ENCODE measurements at regions not wholly inside any gene's neighbourhood (a gene's known extent, or its start where the extent isn't known, plus 50 kb on each side); places are given as distances from the start of the nearest gene placed in this dataset.
"Not testable (repeated sequence)": the region's sequence is repeated elsewhere in the genome, so short reads cannot be mapped to it uniquely, and the experiment has no call there.

DNA sequence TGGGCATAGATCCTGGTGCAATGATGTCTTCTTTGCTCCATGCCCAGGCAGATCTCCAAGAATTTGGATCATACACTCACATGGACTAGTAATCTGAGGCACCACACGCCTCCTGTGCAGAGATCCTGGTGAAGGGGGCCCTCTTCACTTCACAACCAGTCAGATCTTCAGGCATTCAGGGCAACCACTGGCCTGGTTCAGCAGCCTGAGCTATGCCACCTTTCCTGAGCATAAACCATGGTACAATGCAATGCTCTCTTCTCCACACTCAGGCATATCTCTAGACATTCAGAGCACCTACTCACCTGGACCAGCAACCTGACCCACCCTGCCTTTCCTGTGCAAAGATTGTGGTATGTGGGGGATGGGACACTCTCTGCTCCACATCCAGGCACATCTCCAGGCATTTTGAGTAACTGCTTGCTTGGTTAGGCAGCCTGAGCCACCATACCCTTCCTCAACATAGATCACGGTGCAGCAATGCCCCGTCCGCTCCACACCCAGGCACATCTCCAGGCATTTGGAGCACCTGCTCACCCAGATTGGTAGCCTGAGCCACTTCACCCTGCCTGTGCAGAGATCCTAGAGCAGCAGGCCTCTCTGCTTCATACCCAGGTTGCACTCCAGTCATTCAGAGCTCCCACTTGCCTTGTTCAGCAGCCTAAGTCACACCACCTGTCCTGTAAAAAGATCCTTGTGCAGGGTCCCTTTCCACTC, 532.2 kb upstream of the STEAP1 start:
- no peak for DNase-seq

GRCh38 chr7:89623018-89623672, 531.1 kb upstream of the STEAP1 start:
- DNase-seq, result peak; percentile 48

DNA sequence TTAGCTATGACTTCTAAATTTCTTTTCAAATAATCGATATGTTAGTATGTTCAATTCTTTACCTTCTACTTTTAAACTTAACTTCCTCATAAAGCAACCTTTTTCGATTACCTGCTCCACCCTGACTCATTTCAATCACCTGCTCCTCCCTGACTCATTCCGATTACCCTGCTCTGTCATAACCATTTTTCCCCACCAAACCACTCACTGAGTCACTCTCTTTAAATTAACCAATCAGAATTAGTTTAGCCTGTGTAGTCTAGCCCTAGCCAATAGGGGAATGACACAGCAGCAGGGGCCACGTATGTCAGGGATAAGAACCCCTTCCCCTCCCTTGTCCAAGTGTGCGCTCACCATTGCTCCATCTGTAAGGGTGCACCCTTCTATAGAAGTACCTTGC, 530.1 kb upstream of the STEAP1 start:
- DNase-seq, result not testable (repeated sequence)

GRCh38 chr7:89648509-89648908, 505.8 kb upstream of the STEAP1 start:
- no peak for DNase-seq

- no peak for DNase-seq
Observed at GRCh38 chr7:89655946-89656345, 498.3 kb upstream of the STEAP1 start.

- no peak for DNase-seq
Observed at GRCh38 chr7:89661876-89662275, 492.4 kb upstream of the STEAP1 start.

DNA sequence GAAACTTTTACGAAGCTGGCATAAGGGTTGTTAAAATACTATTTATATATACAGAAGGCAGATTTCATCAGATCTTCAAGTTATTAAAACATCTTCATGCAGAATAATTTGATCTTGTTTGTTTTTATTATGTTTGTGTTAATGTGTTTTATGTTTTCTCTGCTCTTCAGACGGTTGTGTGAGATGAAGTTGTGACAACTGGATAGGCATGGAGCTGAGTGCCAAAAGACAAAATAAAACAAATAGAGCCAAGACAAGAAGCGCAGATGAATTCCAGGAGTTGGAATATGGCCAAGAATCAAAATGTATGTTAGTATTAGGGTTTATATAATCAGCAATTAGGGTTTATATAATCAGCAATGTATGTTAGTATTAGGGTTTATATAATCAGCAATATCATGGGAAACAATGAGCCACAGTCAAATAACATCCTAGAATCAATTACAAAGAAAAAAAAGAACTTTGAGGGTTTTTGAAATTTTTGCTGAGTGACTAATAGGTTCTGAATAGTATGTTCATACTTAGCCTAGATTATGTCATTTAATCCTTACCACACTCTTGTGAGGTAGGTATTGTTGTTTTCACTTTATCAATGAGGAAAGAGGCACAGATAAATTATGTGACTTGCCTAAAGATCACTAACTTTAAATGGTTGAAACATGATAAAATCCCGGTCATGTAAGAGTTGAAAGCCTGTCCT, 488.0 kb upstream of the STEAP1 start:
- DNase-seq, result no peak

DNA sequence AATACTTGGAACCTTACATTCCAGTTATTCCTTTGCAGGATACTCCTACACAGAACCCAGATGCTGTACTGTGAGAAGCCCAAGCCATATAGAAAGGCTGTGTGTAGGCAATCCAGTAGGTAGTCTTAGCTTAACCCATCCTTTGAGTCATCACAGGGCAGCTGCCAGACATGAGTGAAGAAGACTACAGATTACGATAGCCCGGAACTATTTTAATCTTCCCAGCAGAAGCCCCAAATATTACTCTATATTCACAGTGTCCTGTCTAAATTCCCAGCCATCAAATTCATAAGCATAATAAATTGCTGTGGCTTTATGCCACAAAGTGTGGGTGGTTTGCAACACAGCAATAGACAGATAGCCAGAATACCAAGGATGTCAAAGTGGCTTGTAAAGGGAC, 474.1 kb upstream of the STEAP1 start:
- DNase-seq, result no peak

DNA sequence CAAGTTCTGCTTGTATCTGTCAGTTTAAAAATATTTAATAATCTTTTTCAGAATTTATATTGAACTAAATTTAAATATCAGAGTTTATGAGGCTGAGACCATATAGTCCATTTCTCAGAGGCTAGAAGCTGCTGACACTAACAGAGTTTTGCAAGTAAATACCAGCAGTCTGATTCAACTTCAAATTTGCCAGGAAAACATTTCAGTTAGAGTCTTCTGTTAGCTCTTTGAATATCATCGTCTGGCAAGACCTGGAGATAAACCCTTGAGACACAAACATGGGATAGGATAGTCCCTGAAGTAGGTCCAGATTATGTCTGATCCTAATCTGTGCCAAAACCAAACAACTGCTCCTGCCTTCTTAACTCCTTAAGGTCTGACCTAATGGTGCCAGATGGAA, 472.8 kb upstream of the STEAP1 start:
- DNase-seq, result no peak

GRCh38 chr7:89685287-89685686, 469.0 kb upstream of the STEAP1 start:
- no peak for DNase-seq

DNA sequence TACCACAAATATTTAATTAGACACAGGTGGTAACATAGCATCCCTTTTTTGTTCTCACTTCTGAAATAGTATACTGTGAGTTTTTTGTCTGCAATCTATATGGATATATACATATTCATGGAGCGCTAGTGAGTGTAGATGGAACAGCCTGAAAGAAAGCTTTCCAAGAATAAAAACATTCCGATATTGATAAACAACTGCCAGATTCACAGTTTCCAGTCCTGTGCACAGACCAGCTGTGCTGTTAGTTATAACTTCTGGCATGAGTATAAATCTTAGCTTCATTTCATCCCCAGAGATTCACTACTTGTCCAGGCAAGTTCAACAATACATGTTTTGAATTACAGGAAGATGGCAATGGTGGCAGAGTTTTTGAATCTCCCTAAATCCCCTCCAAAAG, 467.1 kb upstream of the STEAP1 start:
- DNase-seq, result peak; percentile 95

- no peak for DNase-seq
Observed at GRCh38 chr7:89695241-89695640, 459.0 kb upstream of the STEAP1 start.

DNA sequence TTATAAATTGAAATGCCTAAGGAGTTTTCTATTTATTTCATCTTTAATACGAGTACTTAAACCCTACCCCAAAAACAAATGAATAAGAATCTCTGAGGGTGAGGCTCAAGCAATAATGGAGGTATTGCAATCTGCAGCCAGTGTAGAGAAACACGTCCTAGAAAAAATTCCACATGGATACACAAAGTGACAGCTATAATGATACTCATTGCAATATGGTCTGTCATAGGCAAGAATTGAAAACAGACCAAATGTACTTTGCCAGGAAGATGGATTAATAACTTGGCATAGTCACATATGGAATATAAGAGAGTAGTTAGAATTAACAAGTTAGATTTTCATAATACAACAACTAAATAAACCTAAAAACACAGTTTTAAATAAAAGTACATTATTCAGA, 440.1 kb upstream of the STEAP1 start:
- DNase-seq, result no peak

DNA sequence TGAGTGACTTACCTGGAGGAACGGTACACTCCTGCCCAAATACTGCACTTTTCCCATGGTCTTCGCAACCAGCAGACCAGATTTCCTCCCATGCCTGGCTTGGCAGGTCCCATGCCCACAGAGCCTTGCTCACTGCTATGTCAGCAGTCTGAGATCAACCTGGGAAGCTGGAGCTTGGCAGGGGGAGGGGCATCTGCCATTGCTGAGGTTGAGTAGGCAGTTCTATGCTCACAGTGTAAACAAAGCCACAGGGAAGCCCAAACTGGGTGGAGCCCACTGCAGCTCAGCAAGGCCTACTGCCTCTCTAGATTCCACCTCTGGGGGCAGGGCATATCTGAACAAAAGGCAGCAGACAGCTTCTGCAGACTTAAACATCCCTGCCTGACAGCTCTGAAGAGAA, 435.3 kb upstream of the STEAP1 start:
- DNase-seq, result peak; percentile 16

DNA sequence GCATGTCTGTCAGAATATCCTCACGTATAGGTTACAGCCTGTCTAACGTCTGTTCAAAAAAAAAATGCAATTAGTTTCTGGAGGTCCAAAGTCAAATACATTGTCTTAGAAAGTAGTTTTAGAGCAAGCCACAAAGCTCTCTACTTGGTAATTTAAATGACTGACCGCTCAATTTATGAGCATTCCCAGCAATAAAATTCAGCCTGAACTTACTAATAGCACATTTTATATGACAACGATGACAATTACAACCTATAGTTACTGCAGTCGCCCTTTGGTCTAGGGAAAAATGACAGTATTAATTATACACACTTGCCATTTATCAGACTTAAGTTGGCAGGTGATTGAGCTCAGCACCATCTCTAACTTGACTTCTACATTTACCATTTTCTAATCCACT, 425.8 kb upstream of the STEAP1 start:
- DNase-seq, result no peak

GRCh38 chr7:89731751-89732445, 422.4 kb upstream of the STEAP1 start:
- no peak for DNase-seq

DNA sequence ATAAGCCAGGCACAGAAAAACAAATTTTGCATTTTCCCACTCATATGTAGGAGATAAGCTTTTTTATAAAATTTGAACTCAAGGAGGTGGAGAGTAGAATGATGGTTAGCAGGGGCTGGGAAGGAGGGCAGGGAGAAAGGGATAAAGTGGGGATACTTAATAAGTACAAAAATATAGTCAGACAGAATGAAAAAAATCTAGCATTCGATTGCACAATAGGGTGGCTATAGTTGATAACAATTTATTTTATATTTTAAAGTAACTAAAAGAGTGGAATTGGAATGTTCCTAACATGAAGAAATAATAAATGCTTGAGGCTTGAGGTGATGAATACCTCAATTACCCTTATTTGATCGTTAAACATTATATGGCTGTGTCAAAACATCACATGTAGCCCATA, 415.7 kb upstream of the STEAP1 start:
- no peak for DNase-seq

DNA sequence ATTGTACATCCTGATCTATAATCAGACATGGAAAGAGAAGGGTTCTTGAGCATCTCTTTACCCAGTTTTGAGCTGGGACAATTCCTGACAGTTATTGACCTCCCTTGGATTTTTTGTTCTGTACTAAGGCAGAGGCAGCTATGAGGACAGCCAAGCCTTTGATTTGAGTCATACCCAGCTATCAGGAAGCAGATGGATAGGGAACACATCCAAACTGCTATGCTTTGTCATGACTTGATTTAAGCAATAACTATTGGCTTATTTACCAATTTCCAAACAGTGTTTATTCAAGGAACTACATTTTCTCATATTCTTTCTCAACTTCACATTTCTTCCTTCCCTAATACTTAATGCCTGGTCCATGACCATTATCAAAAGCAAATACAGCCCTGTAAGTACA, 396.4 kb upstream of the STEAP1 start:
- DNase-seq, result no peak

DNA sequence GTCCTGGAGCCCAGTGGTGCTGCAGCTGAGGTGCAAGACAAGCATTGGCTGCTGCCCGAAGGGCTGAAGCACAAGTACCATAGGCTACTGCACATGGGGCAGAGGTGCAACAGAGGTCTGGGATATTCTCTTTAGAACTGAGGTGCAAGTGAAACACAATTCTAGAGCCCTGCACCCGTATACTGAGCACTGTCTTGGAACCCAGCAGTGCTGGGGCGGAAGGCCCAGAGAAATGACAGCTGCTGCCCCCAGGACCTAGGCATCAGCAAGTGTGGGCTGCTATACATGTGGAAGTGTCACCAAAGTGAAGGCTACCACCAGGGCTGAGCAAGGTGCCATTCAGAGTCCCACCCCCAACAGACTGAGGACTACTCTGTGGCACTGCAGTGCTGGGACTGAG, 393.6 kb upstream of the STEAP1 start:
- no peak for DNase-seq

DNA sequence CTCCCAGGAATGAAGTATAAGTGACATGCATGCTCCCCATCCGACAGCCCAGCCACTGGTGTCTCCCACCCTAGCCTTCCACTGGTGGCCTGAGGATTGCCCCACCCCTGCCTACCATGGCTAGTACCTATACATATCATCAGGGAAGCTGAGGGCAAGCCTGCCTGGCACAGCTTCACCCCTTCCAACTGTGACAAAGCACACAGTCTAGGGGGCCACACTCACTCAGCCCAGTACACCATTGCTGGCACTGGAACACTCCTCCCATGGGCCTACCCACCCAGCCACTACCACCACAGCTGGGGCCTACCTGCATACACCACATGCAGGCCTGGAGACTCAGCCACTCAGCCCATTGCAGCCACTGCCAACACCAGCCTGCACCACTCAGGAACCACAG, 393.1 kb upstream of the STEAP1 start:
- DNase-seq, result no peak

DNA sequence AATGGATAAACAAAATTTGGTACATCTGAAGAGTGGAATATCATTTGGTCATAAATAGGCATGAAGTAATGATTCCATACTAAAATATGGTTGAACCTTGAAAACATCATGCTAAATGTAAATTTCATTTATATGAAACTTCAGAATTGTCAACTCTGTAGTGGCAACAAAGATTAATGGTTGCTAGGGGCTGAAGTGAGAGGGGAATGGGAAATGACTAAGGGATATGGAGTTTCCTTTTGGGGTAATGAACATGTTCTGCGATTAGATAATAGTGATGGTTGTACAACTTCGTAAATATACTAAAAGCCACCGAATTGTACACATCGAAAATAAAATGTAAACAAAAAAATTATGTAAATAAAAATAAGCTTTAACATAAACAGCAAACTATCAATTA, 384.1 kb upstream of the STEAP1 start:
- DNase-seq, result no peak

GRCh38 chr7:89771003-89771636, 383.1 kb upstream of the STEAP1 start:
- no peak for DNase-seq

DNA sequence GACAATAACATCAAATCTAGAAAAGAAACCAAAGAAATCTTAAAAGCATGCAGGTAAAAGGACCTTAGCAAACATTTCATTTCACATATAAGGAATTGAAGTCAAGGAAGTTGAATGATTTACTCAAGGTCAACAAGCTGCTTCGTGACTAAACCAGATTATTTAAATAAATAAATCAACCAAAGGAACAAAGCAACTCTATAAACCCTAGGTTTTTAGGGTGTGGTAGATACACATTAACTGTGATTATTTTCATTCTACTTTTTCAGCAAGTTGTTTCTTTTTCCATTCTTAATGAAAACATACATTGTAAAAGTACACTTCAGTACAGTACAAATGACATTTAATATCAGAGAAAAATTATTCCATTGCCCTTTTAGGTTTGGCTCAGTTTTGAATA, 382.0 kb upstream of the STEAP1 start:
- DNase-seq, result no peak
